GM10248 (cell line): ENCODE measurements at regions not wholly inside any gene's neighbourhood (a gene's known extent, or its start where the extent isn't known, plus 50 kb on each side); places are given as distances from the start of the nearest gene placed in this dataset.

Source experiments
- CTCF ChIA-PET: fragments of 300-600 bp; sonication (Branson Sonifier 250); formaldehyde crosslinking; extraction: SDS; loops from one replicate; lab custom pipeline; 2021; ENCODE audit warnings: antibody characterized with exemption; lab: Yijun Ruan, JAX
- POLR2A ChIA-PET: fragments of 350-650 bp; sonication (Branson Sonifier 250); formaldehyde crosslinking; extraction: SDS; loops from one replicate; lab custom pipeline; 2020; ENCODE audit warnings: antibody characterized with exemption; lab: Yijun Ruan, JAX
- DNase-seq: peaks from one replicate; pipeline ENCODE4 v3.0.0; 2012; ENCODE audit errors: extremely low spot score
- TF ChIP-seq, protein P1 (sequence below): IDR thresholded peaks from 2 replicates; pipeline ENCODE4 v1.5.1; 2012; ENCODE audit warnings: mild to moderate bottlenecking, low read depth; ENCODE audit errors: extremely low read depth, missing control alignments, control extremely low read depth

DNA sequence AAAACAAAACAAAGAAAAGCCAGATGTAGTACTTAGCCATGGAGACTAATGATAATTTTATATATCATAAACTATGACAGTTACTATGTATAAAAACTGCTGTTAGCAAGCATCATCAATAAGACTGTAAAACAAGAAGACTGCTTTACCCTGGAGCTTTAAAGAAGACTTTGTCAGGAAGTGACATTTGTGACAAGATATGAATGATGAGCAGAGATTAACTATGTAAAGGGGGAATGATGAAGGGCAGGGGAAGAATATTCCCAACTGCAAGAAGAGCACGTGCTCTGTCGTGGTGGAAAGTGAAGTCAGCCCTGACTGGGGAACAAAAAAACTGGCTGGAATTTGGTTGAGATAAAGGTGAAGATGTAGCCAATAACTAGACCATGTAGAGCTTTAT is 617.1 kb upstream of the AMOT start:
- CTCF ChIA-PET = no interaction called here
- DNase-seq = no peak
- POLR2A ChIA-PET = no interaction called here
- TF ChIP-seq, protein P1, sequence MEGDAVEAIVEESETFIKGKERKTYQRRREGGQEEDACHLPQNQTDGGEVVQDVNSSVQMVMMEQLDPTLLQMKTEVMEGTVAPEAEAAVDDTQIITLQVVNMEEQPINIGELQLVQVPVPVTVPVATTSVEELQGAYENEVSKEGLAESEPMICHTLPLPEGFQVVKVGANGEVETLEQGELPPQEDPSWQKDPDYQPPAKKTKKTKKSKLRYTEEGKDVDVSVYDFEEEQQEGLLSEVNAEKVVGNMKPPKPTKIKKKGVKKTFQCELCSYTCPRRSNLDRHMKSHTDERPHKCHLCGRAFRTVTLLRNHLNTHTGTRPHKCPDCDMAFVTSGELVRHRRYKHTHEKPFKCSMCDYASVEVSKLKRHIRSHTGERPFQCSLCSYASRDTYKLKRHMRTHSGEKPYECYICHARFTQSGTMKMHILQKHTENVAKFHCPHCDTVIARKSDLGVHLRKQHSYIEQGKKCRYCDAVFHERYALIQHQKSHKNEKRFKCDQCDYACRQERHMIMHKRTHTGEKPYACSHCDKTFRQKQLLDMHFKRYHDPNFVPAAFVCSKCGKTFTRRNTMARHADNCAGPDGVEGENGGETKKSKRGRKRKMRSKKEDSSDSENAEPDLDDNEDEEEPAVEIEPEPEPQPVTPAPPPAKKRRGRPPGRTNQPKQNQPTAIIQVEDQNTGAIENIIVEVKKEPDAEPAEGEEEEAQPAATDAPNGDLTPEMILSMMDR = no peak

DNA sequence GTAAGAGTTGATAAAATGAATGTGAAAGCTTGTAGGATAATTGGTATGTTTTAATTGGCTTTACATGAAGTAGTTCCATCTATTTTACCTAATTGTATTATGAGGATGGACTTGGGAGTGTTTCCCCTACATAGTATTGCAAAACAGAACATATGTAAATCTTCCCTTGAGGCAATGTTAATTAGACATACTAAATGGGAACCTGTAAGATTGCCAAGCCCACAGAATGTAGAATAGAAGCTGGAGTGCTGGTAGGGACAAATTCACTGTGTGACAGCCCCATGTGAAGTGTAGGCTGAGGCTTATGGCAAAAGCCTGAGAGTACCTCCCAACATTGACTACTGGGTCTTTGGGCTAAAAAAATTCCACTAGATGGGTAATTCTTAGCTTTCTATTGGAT is 615.0 kb upstream of the AMOT start:
- TF ChIP-seq, protein P1 = no peak
- no peak for DNase-seq
- ChIA-PET POLR2A (no interaction called here), CTCF (no interaction called here)

DNA sequence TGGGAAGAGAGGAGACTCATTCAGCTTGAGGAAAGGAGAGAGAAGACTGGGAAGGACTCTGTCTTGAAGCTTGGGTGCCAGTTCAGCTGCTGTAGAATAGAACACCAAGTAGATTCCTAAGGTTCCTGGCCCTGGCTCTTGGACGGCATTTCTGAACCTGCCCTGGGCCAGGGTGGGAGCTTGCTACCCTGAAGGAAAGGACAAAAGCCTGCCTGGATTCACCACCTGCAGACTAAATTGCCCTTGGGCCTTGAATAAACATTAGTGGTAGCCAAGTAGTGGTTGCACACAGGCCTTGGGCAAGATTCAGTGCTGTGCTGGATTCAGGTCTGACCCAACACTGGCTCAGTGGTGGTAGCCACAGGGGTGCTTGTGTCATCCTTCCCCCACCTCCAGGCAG is 588.4 kb upstream of the AMOT start:
- ChIA-PET CTCF (no interaction called here), POLR2A (no interaction called here)
- TF ChIP-seq, protein P1 = no peak
- no peak for DNase-seq

DNA sequence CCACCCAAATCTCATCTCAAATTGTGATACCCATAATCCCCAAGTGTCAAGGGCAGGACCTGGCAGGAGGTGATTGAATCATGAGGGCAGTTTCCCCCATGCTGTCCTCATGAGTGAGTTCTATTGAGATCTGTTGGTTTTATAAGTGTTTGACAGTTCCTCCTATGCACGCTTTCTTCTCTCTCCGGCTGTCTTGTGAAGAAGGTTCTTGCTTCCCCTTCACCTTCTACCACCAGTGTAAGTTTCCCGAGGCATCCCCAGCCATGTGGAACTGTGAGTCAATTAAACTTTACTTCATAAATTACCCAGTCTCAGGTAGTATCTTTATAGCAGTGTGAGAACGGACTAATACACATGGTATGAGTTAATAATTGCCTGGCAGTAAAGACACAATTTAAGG is 581.7 kb upstream of the AMOT start:
- DNase-seq = no peak
- ChIA-PET CTCF (no interaction called here), POLR2A (no interaction called here)
- TF ChIP-seq, protein P1 = no peak

DNA sequence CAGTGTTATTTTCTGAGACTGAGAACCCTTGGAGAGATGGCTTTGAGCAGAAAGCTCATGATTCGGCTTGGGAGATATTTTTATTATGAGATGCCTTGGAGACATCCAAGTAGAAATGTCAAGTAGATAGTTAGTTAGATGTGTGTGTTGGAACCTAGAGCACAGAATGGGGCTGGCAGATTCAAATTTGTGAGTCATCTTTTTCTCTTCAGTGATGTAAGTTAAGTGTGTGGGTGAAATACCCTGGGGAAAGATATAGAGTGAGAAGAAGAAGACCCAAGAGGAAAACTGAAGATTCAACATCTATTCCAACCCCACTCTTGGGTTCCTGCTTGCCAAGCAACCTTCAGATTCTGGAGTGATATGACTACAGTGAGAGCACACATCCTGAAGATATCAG is 580.8 kb upstream of the AMOT start:
- no peak for DNase-seq
- TF ChIP-seq, protein P1 = no peak
- ChIA-PET POLR2A (no interaction called here), CTCF (no interaction called here)

DNA sequence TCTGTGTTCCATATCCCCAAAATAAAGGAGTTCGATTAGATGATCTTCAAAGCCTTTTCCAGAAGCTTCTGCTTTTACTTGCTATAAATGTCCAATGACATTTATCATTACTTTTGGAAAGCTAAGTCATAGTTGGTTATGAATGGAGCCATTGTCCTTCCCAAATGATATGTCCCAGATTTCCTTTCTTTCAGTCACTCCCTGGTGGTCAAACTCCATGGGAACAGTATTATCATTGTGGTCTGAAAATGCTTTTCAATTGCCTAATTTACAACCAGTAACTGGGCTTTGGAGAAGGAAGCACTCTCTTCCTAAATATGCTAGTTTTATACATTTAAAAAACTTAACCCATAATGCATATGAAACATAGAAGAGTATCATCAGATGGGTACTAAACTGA is 571.5 kb upstream of the AMOT start:
- CTCF ChIA-PET = interaction anchor here (1.4 kb wide), 1 partner anchor 43 kb away, joined by 3 read pairs; no protein-coding TSS in a partner anchor
- POLR2A ChIA-PET = no interaction called here
- TF ChIP-seq, protein P1 = no peak
- no peak for DNase-seq

DNA sequence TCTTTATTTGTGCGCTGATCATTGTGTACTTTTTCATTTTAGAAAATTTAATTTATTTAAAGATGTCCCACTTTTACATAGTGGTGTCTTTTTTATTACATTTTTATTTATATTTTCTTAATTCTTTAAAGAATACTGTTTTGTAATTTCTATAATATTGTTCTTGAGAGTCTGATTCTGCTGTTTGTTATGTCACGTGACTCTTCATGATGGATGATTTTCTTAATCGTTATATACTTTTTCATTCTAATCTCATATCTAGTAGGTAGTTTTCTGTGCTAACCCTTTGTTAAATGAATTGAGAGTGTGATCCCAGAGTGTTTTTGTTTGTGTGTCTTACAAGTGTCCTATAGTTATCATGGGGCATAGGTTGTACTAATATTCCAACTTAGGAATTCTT is 568.2 kb upstream of the AMOT start:
- TF ChIP-seq, protein P1 = no peak
- POLR2A ChIA-PET = no interaction called here
- no peak for DNase-seq
- CTCF ChIA-PET = no interaction called here
